ENCODE measurements at regions not wholly inside any gene's neighbourhood (a gene's known extent, or its start where the extent isn't known, plus 50 kb on each side); places are given as distances from the start of the nearest gene placed in this dataset.

DNA sequence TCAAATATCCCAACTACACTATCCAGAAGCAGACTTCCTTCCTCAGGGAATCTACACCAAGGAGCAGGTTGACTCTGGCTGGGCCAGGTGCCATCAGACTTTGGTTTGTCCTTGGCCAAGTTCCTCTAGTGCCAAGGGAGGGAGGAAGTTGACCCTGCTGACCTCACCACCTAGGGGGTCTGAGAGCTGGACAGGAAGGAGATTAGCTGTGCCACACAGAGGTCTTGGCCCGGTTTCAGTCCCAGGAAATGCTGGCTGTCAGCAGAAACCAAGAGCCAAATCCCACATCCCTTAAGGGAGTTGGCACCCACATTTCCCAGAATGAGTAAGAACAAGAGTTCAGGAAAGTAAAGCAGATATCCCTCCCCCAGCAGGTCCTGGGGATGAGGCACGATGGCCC is 178.2 kb downstream of the SALL1 start:
- TF ChIP-seq, protein P1, sequence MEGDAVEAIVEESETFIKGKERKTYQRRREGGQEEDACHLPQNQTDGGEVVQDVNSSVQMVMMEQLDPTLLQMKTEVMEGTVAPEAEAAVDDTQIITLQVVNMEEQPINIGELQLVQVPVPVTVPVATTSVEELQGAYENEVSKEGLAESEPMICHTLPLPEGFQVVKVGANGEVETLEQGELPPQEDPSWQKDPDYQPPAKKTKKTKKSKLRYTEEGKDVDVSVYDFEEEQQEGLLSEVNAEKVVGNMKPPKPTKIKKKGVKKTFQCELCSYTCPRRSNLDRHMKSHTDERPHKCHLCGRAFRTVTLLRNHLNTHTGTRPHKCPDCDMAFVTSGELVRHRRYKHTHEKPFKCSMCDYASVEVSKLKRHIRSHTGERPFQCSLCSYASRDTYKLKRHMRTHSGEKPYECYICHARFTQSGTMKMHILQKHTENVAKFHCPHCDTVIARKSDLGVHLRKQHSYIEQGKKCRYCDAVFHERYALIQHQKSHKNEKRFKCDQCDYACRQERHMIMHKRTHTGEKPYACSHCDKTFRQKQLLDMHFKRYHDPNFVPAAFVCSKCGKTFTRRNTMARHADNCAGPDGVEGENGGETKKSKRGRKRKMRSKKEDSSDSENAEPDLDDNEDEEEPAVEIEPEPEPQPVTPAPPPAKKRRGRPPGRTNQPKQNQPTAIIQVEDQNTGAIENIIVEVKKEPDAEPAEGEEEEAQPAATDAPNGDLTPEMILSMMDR (IDR thresholded peaks at IDR 0.05) = no peak
- no peak overlapping the region for H3K27ac ChIP-seq (ENCODE audit: low read depth in 1 of 2, low read length in 2 of 2)
- Mint-ChIP-seq H3K4me1 (ENCODE audit: low read depth) (no peaks in the 10 kb centered on the region), H3K36me3 (ENCODE audit: low read depth) (no peaks in the 10 kb centered on the region), H3K27me3 (peaks cover 31% of the 10 kb centered on the region), H3K27ac (no peak overlapping the region), H3K9me3 (no peaks in the 10 kb centered on the region), H3K4me3 (no peak overlapping the region)
- ChIA-PET CTCF (no interaction called here), POLR2A (no interaction called here)
- H3K27me3 ChIP-seq (ENCODE audit: control insufficient read depth in 1 of 2, insufficient read depth in 2 of 2, low read length in 2 of 2) = peaks cover 0 to 9% of the 10 kb centered on the region in 2 experiments
- no peak for ATAC-seq (ENCODE audit: poor library complexity)
- H3K36me3 ChIP-seq (ENCODE audit: insufficient read depth, low read length) = no peaks in the 10 kb centered on the region
- no peaks in the 10 kb centered on the region for H3K4me1 ChIP-seq (ENCODE audit: insufficient read depth, low read length)
- intact Hi-C loops (cut with DNase I, micrococcal nuclease) = no loop called here
- peaks cover 0 to 4% of the 10 kb centered on the region in 2 experiments for H3K9me3 ChIP-seq (ENCODE audit: control insufficient read depth in 1 of 2, insufficient read depth in 1 of 2, low read length in 2 of 2)
- H3K4me3 ChIP-seq (ENCODE audit: low read length) = no peak overlapping the region
- no peak for DNase-seq

DNA sequence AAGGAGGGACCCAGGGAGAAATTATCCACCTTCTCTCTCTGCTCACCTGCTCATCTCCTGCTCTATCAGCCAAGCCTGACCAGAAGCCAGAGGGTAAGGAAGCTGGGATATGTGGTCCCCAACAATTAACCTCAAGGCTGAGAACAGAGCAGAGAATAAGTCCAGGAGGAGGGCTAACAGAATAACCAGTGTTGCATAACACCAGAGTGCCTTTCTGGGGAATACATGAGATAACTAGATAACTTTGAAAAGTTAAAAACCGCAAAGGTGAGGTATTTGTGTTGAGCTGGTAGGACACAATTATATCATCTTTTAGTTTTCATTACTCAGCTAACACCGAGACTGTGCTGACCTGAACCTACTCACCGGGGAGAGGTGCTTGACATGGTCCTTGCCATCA is 180.8 kb downstream of the SALL1 start:
- Histone ChIP-seq H3K4me1 (ENCODE audit: insufficient read depth, low read length) (no peaks in the 10 kb centered on the region), H3K36me3 (ENCODE audit: insufficient read depth, low read length) (no peaks in the 10 kb centered on the region), H3K4me3 (ENCODE audit: low read length) (no peak overlapping the region), H3K27me3 (ENCODE audit: control insufficient read depth in 1 of 2, insufficient read depth in 2 of 2, low read length in 2 of 2) (peaks cover 0 to 6% of the 10 kb centered on the region in 2 experiments), H3K27ac (ENCODE audit: low read depth in 1 of 2, low read length in 2 of 2) (no peak overlapping the region), H3K9me3 (ENCODE audit: control insufficient read depth in 1 of 2, insufficient read depth in 1 of 2, low read length in 2 of 2) (peaks cover 0 to 3% of the 10 kb centered on the region in 2 experiments)
- no peak overlapping the region for H3K27ac Mint-ChIP-seq
- H3K4me3 Mint-ChIP-seq = no peak overlapping the region
- H3K9me3 Mint-ChIP-seq = no peaks in the 10 kb centered on the region
- intact Hi-C loops (cut with DNase I, micrococcal nuclease) = no loop called here
- no peaks in the 10 kb centered on the region for H3K36me3 Mint-ChIP-seq (ENCODE audit: low read depth)
- no peak for DNase-seq
- ChIA-PET CTCF (no interaction called here), POLR2A (no interaction called here)
- TF ChIP-seq, protein P1 (IDR thresholded peaks at IDR 0.05) = no peak
- H3K27me3 Mint-ChIP-seq = peaks cover 29% of the 10 kb centered on the region
- ATAC-seq (ENCODE audit: poor library complexity) = no peak
- H3K4me1 Mint-ChIP-seq (ENCODE audit: low read depth) = no peaks in the 10 kb centered on the region

DNA sequence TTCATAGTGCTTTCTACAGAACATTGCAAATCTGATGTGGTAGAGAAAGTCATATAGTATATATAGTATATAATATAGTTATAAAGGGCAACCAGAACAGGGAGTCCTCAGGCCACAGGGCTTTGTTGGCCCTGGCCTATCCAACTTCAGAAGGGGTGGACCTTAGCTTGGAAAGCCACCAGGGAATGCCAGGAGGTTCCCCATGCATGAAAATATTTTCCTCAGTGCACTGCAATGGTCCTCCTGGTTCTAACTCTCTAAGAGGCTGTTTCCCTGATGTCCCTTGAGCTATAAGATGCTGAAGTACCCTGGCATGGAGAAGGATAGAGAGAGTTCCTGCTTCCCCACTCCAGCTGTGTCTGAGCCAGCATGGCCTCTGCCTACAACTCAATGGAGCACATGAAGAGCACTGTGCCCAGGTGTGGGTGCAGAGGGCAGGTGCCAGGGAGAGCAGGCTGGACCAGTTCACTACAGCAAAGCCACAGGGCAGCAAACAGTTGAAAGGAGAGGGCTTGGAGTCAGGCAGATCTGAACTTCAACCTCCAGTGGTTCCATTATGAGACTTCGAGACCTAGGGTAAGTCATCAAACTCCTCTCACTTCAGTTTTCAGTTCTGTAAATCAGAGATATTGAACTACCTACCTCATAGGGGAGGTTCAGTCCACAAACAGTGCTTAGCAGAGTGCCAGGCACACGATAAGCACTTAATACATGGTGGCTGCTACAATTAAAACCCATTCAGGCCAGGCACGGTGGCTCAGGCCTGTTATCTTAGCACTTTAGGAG is 183.1 kb downstream of the SALL1 start:
- CTCF ChIA-PET = no interaction called here
- Histone ChIP-seq H3K4me3 (ENCODE audit: low read length) (no peak overlapping the region), H3K4me1 (ENCODE audit: insufficient read depth, low read length) (no peaks in the 10 kb centered on the region), H3K9me3 (ENCODE audit: control insufficient read depth in 1 of 2, insufficient read depth in 1 of 2, low read length in 2 of 2) (peaks cover 0 to 3% of the 10 kb centered on the region in 2 experiments), H3K27me3 (ENCODE audit: control insufficient read depth in 1 of 2, insufficient read depth in 2 of 2, low read length in 2 of 2) (peaks cover 0 to 3% of the 10 kb centered on the region in 2 experiments), H3K36me3 (ENCODE audit: insufficient read depth, low read length) (no peaks in the 10 kb centered on the region), H3K27ac (ENCODE audit: low read depth in 1 of 2, low read length in 2 of 2) (no peak overlapping the region)
- no peaks in the 10 kb centered on the region for H3K4me1 Mint-ChIP-seq (ENCODE audit: low read depth)
- H3K36me3 Mint-ChIP-seq (ENCODE audit: low read depth) = no peaks in the 10 kb centered on the region
- DNase-seq = no peak
- POLR2A ChIA-PET = no interaction called here
- no peak overlapping the region for H3K27ac Mint-ChIP-seq
- no peaks in the 10 kb centered on the region for H3K9me3 Mint-ChIP-seq
- intact Hi-C loops (cut with DNase I, micrococcal nuclease) = no loop called here
- peaks cover 20% of the 10 kb centered on the region for H3K27me3 Mint-ChIP-seq
- TF ChIP-seq, protein P1 (IDR thresholded peaks at IDR 0.05) = no peak
- ATAC-seq (ENCODE audit: poor library complexity) = no peak
- no peak overlapping the region for H3K4me3 Mint-ChIP-seq
